8988T (cell line): ENCODE measurements at regions not wholly inside any gene's neighbourhood (a gene's known extent, or its start where the extent isn't known, plus 50 kb on each side); places are given as distances from the start of the nearest gene placed in this dataset.

ENCODE experiments used
- DNase-seq: peaks from one replicate; pipeline ENCODE4 v3.0.0; 2011

- no peak for DNase-seq
Observed at GRCh38 chr4:36494747-36495146, 213.3 kb downstream of the DTHD1 start.

GRCh38 chr4:36502350-36502749 lies 220.9 kb downstream of the DTHD1 start:
- no peak for DNase-seq

- no peak for DNase-seq
Observed at GRCh38 chr4:36508394-36508793, 227.0 kb downstream of the DTHD1 start.

- DNase-seq, result no peak
Observed at GRCh38 chr4:36509845-36510244, 228.4 kb downstream of the DTHD1 start.

- no peak for DNase-seq
Observed at GRCh38 chr4:36511785-36512184, 230.4 kb downstream of the DTHD1 start.

GRCh38 chr4:36516522-36517095 lies 235.2 kb downstream of the DTHD1 start:
- DNase-seq, result no peak

GRCh38 chr4:36523182-36523581 lies 241.8 kb downstream of the DTHD1 start:
- no peak for DNase-seq

GRCh38 chr4:36532670-36533379 lies 251.4 kb downstream of the DTHD1 start:
- no peak for DNase-seq

GRCh38 chr4:36533944-36534343 lies 252.5 kb downstream of the DTHD1 start:
- no peak for DNase-seq

- DNase-seq, result no peak
Observed at GRCh38 chr4:36547383-36547782, 266.0 kb downstream of the DTHD1 start.

GRCh38 chr4:36549252-36549651 lies 267.8 kb downstream of the DTHD1 start:
- DNase-seq, result no peak

GRCh38 chr4:36549992-36550391 lies 268.6 kb downstream of the DTHD1 start:
- no peak for DNase-seq

- DNase-seq, result no peak
Observed at GRCh38 chr4:36551697-36552214, 270.3 kb downstream of the DTHD1 start.

- DNase-seq, result no peak
Observed at GRCh38 chr4:36553029-36553428, 271.6 kb downstream of the DTHD1 start.

- no peak for DNase-seq
Observed at GRCh38 chr4:36553453-36553852, 272.0 kb downstream of the DTHD1 start.

GRCh38 chr4:36556984-36557383 lies 275.6 kb downstream of the DTHD1 start:
- DNase-seq, result no peak

GRCh38 chr4:36568575-36568974 lies 287.2 kb downstream of the DTHD1 start:
- DNase-seq, result no peak

GRCh38 chr4:36573441-36573840 lies 292.0 kb downstream of the DTHD1 start:
- DNase-seq, result no peak

- no peak for DNase-seq
Observed at GRCh38 chr4:36574816-36575215, 293.4 kb downstream of the DTHD1 start.

GRCh38 chr4:36582198-36582597 lies 300.8 kb downstream of the DTHD1 start:
- no peak for DNase-seq

- DNase-seq, result no peak
Observed at GRCh38 chr4:36587909-36588472, 306.6 kb downstream of the DTHD1 start.

- DNase-seq, result no peak
Observed at GRCh38 chr4:36590343-36590742, 308.9 kb downstream of the DTHD1 start.

- DNase-seq, result no peak
Observed at GRCh38 chr4:36601864-36602495, 320.6 kb downstream of the DTHD1 start.

- DNase-seq, result no peak
Observed at GRCh38 chr4:36609661-36610060, 328.2 kb downstream of the DTHD1 start.
